GM12891 (cell line): ENCODE measurements at regions not wholly inside any gene's neighbourhood (a gene's known extent, or its start where the extent isn't known, plus 50 kb on each side); places are given as distances from the start of the nearest gene placed in this dataset.

Experiments used
- PAX5 ChIP-seq: IDR thresholded peaks from 2 replicates; pipeline ENCODE4 v1.6.1; 2011; ENCODE audit warnings: low read length, moderate library complexity, mild to moderate bottlenecking; ENCODE audit not compliant: insufficient read depth, severe bottlenecking
- POLR2A ChIP-seq: IDR thresholded peaks from 2 replicates; pipeline ENCODE4 v1.6.1; 2011; ENCODE audit warnings: low read depth, low read length, control low read depth
- POLR2AphosphoS5 ChIP-seq: IDR thresholded peaks from 2 replicates; pipeline ENCODE4 v1.6.1; 2011; ENCODE audit warnings: low read depth, low read length, control low read depth
- SPI1 ChIP-seq: IDR thresholded peaks from 2 replicates; pipeline ENCODE4 v1.6.1; 2011; ENCODE audit warnings: low read depth, low read length, control low read depth
- TAF1 ChIP-seq: IDR thresholded peaks from 2 replicates; pipeline ENCODE4 v1.6.1; 2011; ENCODE audit warnings: low read depth, low read length, control low read depth

DNA sequence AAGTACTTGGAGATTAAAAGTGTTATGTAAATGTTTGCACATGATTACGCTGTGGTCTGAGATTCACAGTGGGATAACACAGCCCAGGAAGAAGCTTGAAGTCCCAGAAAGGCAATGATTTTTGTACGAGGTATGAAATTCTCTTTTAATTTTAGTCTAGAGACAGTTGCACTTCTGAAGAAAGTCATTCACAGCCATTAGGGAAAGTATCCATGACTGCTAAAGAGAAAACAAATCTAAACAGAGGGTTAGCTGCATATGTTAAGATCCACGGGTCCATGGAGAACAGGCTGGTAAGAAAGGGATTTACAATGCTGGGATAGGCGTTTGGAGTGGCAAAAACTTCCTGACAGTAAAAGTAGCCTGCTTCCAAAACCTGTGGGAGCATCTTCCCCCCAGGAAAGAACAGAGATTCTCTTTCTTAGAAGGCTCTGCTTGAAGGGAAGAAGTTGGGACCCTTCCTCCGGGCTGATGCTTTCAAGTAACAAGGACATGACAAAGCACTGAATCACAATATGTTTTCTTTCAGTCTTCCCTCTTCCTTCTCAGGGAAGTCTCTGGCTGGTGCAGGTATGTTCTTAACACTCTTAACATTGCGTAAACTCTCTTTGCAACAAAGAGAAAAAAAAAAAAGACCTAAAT lies 220.8 kb upstream of the CELF2 start:
- TF ChIP-seq POLR2A (no peak), POLR2AphosphoS5 (no peak), SPI1 (no peak), TAF1 (no peak), PAX5 (no peak)
